GM19035 (cell line): ENCODE measurements at regions not wholly inside any gene's neighbourhood (a gene's known extent, or its start where the extent isn't known, plus 50 kb on each side); places are given as distances from the start of the nearest gene placed in this dataset.

ENCODE experiments used
- ATAC-seq: cut with Tn5 transposase; IDR thresholded peaks from one replicate; pipeline ENCODE4 v1.9.1; 2021; ENCODE audit not compliant: unreplicated experiment

GRCh38 chr7:67809586-67809985 lies 813.0 kb downstream of the TYW1 start:
- no peak for ATAC-seq

GRCh38 chr7:67813621-67814292 lies 817.1 kb downstream of the TYW1 start:
- ATAC-seq, result no peak

GRCh38 chr7:67817481-67817880 lies 820.8 kb downstream of the TYW1 start:
- no peak for ATAC-seq

- ATAC-seq, result no peak
These were observed 824.5 kb downstream of the TYW1 start for GRCh38 chr7:67821116-67821515.

GRCh38 chr7:67823345-67823744 lies 826.7 kb downstream of the TYW1 start:
- no peak for ATAC-seq

GRCh38 chr7:67825356-67825755 lies 828.7 kb downstream of the TYW1 start:
- ATAC-seq, result no peak

GRCh38 chr7:67841896-67842295 lies 845.3 kb downstream of the TYW1 start:
- no peak for ATAC-seq

GRCh38 chr7:67842571-67842970 lies 845.9 kb downstream of the TYW1 start:
- no peak for ATAC-seq

- ATAC-seq, result no peak
These were observed 846.5 kb downstream of the TYW1 start for GRCh38 chr7:67843001-67843565.

GRCh38 chr7:67843615-67844014 lies 847.0 kb downstream of the TYW1 start:
- ATAC-seq, result no peak

- no peak for ATAC-seq
These were observed 850.6 kb downstream of the TYW1 start for GRCh38 chr7:67847092-67847787.

GRCh38 chr7:67854221-67855178 lies 857.9 kb downstream of the TYW1 start:
- ATAC-seq, result no peak

GRCh38 chr7:67855322-67855721 lies 858.7 kb downstream of the TYW1 start:
- no peak for ATAC-seq

- ATAC-seq, result no peak
These were observed 859.4 kb downstream of the TYW1 start for GRCh38 chr7:67856046-67856445.

- no peak for ATAC-seq
These were observed 861.1 kb downstream of the TYW1 start for GRCh38 chr7:67857698-67858097.

- ATAC-seq, result no peak
These were observed 862.3 kb downstream of the TYW1 start for GRCh38 chr7:67858931-67859330.

- ATAC-seq, result no peak
These were observed 867.3 kb downstream of the TYW1 start for GRCh38 chr7:67863911-67864310.

- no peak for ATAC-seq
These were observed 869.4 kb downstream of the TYW1 start for GRCh38 chr7:67866054-67866453.

- no peak for ATAC-seq
These were observed 870.2 kb downstream of the TYW1 start for GRCh38 chr7:67866812-67867211.

GRCh38 chr7:67870396-67870795 lies 873.8 kb downstream of the TYW1 start:
- no peak for ATAC-seq

GRCh38 chr7:67875558-67875957 lies 878.9 kb downstream of the TYW1 start:
- no peak for ATAC-seq
